NOMO-1 treated with DMSO at 0.1 percent for 48 hours (cell line): ENCODE measurements at regions not wholly inside any gene's neighbourhood (a gene's known extent, or its start where the extent isn't known, plus 50 kb on each side); places are given as distances from the start of the nearest gene placed in this dataset.

ENCODE experiments used
- DNase-seq: peaks from one replicate; lab custom pipeline; 2025; ENCODE audit not compliant: unreplicated experiment; lab: John Stamatoyannopoulos, UW

DNA sequence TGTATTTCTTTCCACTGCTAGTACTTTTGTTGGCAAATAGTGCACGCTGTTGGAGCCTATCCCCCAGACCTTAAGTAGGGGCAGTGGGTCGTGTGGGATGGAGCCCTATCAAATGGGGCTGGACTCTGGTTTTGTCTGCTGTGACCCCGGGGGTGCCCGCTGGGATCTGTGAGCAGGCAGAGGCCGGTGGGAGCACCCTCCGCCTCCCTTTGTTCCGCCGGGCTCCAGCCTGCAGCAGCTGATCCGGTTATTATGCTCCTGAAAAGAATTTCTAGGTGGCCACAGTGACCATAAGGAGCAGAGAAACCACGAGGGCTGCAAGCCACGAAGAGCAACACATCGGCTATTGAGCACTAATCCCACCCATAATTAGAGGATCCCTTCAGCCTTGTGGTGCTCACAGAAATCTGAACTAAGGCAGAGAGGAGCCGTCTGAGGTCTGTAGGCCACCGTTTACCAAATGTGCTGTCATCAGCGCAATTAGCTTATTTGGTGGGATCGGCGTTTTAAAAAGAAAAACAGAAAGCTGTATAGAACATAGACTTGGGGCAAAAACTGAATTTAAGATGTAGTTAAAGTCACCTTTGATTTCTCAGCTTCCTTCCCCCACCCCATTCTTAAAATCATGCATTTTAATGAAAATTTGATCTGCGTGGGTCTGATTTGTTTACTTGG, 598.3 kb upstream of the JAG1 start:
- DNase-seq: no peak

DNA sequence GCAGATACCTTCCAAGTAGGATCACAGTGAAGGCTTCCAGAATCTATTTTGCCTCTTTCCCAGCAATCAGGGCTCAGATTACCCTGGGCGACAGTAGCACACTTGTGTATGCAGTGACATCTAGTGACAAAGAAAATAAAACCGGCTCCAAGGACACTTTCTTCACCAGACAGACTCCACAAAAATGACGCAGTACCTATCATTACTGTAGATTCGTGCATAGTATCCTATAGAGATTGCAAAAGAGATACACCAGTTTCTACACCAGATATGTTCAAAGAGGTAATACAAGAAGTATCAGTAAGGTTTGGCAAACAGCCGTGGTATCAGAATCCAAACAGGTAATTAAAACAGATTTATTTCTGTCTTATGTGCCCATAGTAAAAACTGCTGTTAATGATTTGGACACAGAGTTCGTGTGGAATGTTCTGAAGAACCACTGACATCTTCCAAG, 600.4 kb upstream of the JAG1 start:
- DNase-seq: peak; percentile 73

DNA sequence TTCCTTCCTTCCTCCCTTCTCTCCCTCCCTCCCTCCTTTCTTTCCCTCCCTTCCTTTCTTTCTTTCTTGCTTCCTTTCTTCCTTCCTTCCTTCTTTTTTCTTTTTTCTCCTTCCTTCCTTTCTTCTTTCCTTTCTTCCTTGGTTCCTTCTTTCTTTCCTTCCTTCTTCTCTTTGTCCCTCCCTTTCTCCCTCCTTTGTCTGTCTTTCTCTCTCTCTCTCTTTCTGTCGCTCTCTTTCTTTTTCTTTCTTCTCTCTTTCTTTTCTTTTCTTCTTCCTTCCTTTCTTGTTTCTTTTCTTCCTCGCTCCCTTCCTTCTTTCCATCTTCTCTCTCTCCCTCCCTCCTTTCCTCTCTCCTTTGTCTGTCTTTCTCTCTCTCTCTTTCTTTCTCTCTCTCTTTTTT, 601.9 kb upstream of the JAG1 start:
- DNase-seq: no peak

DNA sequence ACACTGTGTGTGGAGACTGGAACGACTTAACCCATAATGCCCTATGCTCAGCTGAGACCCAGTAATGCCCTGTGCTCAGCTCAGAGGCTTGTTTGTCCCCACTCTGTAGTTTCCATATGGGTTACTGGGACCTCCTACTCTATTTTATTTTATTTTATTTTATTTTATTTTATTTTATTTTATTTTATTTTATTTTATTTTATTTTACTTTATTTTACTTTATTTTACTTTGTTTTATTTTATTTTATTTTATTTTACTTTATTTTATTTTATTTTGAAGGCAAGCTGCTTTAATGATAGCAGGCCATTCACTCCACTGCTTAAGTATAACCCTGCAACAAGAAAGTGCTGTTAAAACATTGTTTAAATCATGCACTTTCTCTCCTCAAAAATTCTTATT, 603.4 kb upstream of the JAG1 start:
- DNase-seq: no peak

DNA sequence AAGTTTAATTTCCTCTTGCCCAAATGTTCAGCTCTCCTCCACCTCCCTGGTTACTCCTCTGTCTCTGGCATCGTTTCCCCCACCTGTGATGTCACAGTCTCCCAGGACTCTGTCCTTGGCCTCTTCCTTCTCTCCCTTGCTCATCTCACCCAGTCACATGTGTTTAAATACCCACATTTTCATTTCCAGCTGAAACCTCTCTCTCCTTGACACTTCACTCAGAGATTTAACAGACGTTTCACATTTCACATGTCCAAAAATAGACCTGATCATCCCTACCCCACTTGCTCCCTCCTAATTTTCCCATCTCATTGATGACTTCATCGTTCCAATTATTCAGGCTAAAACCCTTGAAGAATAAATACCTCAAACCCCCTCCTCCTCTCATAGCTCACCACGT, 604.1 kb upstream of the JAG1 start:
- no peak for DNase-seq

DNA sequence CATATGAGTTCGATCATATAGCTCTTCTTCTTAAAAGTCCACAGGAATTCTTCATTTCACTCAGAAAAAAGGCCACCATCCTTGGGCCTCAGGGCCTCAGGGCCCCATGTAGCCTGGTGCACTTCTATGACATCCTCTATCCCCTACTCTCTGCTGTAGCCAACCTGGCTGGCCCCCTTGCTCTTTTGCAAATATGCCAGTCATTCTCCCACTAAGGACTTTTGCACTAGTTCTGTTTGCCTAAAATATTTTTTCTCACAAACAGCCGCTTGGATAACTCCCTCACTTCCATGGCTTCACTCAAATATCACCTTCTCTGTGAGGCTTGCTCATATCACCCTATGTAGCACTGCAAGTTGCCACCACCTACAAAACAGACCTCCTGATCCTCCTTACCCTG, 604.7 kb upstream of the JAG1 start:
- no peak for DNase-seq

- no peak for DNase-seq
These were observed 607.4 kb upstream of the JAG1 start for GRCh38 chr20:11281240-11281639.

DNA sequence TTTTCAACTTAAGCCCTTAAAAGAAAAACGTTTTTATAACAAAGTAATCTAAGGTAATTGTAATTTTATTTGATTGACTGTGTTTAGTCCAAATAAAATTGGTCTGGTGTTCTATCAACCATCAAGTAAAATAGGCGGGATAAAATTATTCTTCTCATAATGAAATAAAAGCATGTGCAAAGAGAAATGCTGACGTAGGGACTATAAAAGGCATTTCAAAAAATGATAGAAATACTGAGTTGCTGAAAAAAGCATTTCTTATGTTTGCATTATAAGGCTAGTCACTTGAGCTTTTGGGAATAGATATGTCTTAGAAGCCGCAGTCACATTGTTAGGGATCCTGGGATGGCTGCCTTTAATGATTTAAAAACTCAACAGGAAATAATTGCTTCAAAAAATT, 608.0 kb upstream of the JAG1 start:
- DNase-seq: no peak

GRCh38 chr20:11287126-11287525, 613.3 kb upstream of the JAG1 start:
- no peak for DNase-seq

DNA sequence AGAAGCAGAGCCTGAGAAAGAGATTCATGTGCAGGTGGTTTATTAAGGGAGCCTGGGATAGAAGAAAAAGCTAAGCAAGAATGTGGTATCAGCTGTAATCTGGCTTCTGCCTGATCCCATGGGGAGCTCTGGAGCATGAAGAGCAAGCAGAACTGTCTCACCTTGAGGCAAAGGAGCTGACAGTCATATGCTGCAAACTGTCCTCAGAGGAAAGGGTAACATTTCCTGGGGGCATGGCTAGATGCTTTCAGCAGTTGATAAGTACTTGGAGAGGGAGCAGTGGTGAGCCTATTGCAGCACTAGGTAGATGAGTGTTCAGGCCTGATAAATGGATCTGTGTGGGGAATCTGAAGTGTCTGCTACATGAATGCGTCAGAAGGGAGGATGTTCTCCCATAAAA, 621.5 kb upstream of the BTBD3 start:
- no peak for DNase-seq

GRCh38 chr20:11296951-11297350, 620.7 kb upstream of the BTBD3 start:
- no peak for DNase-seq

DNA sequence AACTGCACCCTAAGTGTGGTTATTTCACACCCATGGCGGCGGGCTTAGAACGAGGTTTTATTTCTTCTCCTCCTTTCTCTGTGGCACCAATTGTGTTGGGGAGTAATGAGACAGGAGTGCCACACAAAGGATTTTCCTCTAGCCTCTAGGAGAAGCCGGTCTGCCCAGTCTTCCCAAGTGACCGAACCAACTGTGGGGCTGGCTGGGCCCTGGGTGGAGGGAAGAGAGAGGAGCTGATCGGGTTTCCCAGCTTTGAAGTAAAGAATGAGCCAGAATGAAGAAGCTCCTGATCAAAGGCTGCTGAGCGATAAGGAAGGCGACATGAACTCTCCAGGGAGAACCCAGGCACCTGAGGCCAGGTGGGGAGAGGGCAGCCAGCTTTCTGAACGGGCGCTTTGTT, 616.0 kb upstream of the BTBD3 start:
- DNase-seq: no peak

DNA sequence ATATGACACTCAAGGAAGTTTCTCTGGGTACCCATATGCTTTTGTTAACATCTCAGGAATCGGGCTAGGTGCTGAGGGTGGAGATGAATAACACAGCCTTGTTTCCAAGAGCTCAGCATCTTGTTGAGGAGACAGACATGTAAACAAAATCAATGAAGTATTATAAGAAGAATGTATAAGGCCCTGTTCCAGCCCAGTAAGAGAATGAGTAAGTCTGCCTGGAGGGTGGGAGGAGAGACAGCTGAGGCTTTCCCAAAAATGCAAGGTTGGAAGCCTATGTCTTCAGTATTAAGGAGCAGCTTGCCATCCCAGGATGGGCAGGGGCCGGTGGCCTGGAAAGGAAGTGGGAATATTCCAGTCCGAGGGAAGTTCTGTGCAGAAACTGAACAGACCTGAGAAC, 615.3 kb upstream of the BTBD3 start:
- no peak for DNase-seq

GRCh38 chr20:11304795-11305194, 612.9 kb upstream of the BTBD3 start:
- DNase-seq: no peak

DNA sequence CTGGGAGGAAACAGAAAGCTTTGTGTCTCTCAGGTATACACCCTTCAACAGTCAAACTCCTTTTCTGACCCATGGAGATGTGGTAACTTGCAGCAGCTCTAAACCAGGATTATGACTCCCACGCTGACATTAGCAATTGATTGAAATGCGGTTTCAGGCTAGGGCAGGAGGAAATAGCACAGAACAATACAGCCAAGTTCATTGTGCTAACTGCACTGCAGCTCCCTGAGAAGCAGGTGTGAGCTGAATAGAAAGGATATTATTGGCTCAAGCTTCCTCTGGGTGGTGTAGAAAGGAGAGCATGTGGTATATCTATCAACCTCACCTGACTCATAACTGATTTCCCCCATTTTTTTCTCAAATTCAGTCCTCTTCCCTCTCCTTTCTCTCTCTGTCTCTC, 612.3 kb upstream of the BTBD3 start:
- no peak for DNase-seq

DNA sequence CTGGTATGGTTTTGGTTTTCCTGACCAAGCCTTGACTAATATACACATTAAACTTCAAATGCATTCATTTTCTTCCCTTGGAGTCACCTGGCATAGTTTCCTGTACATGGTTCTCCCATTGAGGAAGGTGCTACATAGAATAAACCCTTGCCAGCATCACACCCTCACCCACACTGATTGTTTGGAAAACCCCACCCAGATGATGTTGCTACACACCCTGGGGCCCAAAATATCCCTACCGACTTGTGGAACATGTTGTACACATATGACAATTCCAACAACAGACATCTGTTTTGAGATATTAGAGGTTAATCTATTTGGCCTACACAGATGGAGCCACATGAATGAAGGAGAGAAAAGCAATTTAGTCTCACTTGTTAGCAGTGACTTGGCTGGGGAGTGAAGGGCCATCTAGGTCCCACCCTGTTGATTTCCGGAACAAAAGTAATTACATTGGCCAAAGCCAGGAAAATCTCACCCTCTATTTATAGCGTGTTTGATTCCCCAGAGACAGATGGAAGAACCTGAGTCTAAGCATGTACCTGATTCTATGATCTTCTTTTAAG, 606.0 kb upstream of the BTBD3 start:
- DNase-seq: no peak

DNA sequence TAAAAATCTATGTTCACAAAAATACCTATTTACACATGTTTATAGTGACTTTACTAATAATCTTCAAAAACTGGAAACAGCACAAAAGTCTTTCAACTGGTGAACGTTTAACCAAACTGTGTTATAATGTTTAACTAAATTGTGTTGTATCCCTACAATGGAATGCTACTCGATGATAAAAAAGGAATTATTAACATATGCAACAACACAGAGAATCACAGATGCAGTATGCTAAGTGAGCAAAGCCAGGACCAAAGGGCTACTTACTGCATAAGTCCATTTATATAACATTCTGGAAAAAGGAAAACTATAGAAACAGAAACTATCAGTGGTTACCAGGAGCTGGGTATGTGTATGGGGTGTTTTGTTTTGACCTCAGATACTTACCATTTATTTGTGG, 602.2 kb upstream of the BTBD3 start:
- no peak for DNase-seq

DNA sequence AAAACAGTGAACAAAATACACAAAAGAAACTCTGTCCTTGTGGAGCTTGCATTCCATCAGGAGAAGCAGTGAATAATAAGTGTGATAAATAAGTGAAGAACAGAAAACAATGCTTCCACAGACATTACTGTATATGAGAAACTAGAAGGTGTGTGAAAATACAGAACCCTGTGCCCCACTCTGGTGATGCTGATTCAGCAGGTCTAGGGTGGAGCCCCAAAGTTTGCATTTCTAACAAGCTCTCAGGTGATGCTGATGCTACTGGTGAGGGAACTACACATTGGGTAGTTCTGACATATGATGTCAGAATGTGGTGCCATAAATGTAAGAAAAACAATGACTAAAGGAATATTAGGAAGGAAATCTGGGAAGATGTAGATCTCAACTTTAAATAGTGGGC, 601.4 kb upstream of the BTBD3 start:
- DNase-seq: no peak

- no peak for DNase-seq
These were observed 597.7 kb upstream of the BTBD3 start for GRCh38 chr20:11320033-11320432.

GRCh38 chr20:11323816-11324215, 593.9 kb upstream of the BTBD3 start:
- DNase-seq: no peak

- no peak for DNase-seq
These were observed 592.7 kb upstream of the BTBD3 start for GRCh38 chr20:11324990-11325389.

DNA sequence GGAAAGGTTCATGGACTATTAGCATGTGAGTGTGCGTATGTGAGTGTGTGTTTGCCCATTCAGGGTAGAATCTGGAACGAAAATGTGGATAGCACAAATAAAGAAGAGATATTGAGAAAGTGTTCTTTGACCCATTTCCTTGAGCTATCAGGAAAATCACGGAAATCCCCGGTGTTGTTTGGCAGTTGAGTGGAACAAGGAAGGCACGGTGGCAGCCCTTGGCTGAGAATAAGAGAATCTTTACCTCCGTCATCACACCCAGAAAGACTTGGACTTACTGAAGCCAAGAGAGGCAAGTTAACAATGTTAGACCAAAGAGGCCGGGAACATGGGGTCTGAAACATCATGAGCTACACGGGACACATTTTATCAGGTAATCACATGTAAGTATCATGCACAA, 588.9 kb upstream of the BTBD3 start:
- DNase-seq: no peak

GRCh38 chr20:11329271-11329670, 588.4 kb upstream of the BTBD3 start:
- no peak for DNase-seq
